HG02759 (cell line): ENCODE measurements at regions not wholly inside any gene's neighbourhood (a gene's known extent, or its start where the extent isn't known, plus 50 kb on each side); places are given as distances from the start of the nearest gene placed in this dataset.
"Not testable (repeated sequence)": the region's sequence is repeated elsewhere in the genome, so short reads cannot be mapped to it uniquely, and the experiment has no call there.

ENCODE experiments used
- ATAC-seq: cut with Tn5 transposase; IDR thresholded peaks from one replicate; pipeline ENCODE4 v1.9.1; 2021; ENCODE audit warnings: mild to moderate bottlenecking, moderate library complexity; ENCODE audit not compliant: unreplicated experiment

DNA sequence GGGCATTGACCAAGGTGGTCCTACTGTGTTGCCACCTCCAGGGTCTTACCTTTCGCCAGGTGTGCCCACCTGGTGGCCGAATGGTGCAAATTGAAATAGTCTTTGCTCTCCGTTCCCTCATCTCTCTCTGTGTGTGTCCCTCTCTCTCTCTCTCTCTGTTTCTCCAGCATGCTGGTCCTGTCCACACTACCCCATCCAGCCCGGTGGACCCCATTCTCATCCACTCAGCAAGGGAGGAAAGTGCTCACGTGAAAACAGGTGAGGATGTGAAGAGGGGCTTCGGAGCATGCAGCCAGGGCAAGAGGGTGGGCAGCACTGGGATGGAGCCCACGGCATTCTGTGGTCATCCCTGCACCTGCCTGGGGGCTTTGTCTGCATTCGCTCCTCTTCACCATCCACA, 150.1 kb downstream of the CRLF2 start:
- no peak for ATAC-seq

DNA sequence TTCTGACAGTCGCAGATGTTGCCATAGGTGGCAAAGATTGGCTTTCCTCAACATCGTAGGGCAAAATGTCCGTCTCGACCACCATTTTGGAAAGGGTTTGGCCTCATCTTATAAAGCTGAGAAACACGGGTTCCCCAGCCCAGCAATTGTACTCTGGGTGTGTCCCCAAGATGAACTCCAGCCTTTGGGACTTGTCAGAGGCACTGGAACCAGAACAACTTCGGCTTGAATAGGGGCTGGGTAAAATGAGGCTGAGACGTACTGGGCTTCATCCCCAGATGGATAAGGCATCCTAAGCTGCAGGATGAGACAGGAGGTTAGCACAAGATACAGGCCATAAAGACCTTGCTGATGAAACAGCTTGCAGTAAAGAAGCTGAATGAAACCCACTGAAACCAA, 151.9 kb downstream of the CRLF2 start:
- no peak for ATAC-seq

- no peak for ATAC-seq
Measured at GRCh38 chrX:1059576-1060561, 152.6 kb downstream of the CRLF2 start.

DNA sequence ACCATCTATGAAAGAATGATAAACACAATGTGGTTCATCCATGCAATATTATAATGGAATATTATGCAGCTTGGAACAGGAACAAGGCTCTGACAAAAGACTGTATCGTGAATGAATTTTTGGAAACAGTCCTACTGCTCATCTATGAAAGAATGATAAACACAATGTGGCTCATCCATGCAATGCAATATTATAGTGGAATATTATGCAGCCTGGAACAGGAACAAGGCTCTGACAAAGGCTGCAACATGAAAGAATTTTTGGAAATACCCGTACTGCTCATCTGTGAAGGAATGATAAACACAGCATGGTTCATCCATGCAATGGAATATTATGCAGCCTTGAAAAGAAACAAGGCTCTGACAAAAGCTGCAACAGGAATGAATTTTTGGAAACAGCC, 158.8 kb downstream of the CRLF2 start:
- ATAC-seq: not testable (repeated sequence)

DNA sequence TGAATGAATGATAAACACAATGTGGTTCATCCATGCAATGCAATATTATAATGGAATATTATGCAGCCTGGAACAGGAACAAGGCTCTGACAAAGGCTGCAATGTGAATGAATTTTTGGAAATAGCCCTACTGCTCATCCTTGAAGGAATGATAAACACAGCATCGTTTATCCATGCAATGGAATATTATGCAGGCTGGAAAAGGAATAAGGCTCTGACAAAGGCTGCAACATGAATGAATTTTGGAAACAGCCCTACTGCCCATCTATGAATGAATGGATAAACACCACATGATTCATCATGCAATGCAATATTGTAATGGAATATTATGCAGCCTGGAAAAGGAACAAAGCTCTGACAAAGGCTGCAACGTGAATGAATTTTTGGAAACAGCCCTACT, 159.4 kb downstream of the CRLF2 start:
- ATAC-seq: no peak

- ATAC-seq: no peak
Measured at GRCh38 chrX:1052021-1052420, 160.4 kb downstream of the CRLF2 start.

GRCh38 chrX:1051421-1051820, 161.0 kb downstream of the CRLF2 start:
- no peak for ATAC-seq

DNA sequence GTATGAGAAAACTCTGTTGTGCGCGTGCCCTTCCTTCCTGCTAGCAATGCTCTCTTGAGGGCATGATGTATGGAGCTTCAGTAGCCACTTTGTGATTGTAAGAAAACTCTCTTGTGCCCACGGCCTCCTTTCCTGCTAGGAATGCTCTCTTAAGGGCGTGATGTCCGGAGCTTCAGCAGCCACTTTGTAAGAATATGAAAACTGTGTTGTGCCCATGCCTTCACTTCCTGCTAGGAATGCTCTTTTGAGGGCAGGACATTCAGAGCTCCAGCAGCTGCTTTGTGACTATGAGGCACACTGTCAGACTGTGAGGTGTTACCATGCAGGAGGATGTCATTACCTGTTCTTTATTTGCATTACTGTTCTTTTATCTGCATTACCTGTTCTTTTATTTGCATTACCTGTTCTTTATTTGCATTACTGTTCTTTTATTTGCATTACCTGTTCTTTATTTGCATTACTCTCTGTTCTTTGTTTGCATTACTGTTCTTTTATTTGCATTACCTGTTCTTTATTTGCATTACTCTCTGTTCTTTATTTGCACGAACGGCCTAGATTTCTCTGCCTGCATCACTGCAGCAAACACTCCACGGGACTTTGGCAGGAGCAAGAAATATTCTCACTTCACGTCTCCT, 166.7 kb downstream of the CRLF2 start:
- ATAC-seq: no peak

DNA sequence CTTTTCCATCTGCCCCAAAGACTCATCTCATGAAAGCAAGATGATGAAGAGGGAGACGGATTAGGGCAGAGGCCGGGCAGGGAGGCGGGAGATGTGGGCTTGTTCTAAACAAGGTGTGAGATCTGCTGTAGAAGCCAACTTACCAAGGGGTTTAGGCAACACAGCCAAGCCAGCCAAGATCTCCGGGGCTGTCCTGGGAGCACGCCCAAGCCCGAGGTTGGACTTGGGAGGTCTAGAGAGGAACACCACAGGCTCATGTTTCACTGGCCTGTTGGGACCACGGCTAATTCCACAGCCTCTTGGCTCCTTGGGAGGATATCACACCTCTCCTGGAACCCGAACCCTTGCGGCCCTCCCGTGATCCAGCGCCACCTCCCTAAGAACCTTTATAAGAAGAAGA, 171.4 kb downstream of the CRLF2 start:
- no peak for ATAC-seq

DNA sequence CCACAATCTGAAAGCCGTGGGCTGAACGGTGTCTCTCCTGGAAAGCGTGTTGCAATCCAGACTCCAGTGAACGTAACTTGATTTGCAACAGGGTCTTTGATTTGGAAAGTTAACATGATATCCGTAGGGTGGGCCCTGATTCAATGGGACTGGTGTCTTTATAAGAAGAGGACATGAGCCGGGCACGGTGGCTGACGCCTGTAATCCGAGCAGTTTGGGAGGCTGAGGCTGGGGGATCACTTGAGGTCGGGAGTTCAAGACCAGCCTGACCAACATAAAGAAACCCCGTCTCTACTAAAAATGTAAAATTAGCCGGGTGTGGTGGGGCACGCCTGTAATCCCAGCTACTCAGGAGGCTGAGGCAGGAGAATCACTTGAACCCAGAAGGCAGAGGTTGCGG, 176.5 kb downstream of the CRLF2 start:
- not testable (repeated sequence) for ATAC-seq

DNA sequence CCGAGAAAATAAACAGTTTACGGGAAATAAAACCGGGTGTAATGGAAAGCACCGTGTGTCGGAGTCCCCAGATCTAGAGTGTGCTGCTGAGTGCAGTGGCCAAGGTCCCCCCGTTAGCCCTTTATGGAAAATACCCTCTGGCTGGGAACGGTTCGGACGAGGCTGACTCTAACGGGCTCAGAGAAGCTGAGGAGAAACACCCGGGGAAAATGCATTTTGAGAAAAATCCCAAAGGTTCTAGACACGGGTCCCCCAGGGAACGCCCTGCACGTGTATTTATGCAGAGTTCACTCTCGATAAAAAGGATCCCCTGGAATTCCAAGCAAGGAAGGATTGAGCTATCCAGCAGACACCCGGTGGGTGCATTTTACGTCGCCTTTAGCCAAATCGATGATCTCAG, 177.2 kb downstream of the CRLF2 start:
- no peak for ATAC-seq

- ATAC-seq: no peak
Measured at GRCh38 chrX:1034717-1035116, 177.7 kb downstream of the CRLF2 start.

DNA sequence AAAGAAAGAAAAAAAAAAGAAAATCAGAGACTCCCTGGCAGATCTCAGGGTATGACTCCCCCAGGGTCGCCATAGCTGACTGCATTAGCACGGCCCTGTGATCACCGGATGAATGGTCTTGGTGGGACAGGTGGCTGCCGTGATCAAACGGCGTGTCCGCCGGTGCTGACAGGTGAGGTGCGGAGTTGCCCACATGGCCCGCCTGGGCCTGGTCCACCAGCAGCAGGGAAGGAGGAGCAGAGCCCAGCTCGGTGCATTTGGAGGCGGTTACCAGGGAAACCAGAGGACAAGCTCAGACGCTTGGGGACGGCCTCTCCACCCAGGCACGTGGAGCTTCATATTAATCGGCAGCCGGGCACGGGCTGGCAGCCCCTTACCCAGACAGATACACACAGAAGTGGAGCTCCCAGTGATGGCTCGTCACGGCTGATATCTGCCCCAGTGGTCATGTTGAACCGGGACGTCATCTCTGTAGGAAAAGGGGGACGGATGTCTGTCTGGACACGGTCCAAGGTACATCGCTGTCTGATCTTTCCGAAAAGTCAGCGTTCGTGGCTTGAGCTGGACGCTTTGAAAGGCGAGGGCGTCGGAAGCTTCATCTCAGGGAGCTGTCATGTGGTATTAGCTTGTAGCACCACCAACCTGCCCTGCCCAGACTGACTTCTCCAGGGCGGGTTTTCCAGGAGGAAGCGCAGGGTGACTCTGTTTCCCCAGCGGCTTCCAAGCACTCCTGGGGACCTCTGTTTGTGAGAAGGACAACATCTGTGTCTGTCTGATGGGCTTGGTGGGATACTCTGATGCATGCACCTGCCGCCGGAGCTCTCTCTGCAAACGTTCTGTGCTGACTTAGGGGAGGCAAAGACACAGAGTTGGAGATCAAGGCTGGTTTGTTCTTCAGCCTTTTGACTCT, 180.7 kb downstream of the CRLF2 start:
- no peak for ATAC-seq

DNA sequence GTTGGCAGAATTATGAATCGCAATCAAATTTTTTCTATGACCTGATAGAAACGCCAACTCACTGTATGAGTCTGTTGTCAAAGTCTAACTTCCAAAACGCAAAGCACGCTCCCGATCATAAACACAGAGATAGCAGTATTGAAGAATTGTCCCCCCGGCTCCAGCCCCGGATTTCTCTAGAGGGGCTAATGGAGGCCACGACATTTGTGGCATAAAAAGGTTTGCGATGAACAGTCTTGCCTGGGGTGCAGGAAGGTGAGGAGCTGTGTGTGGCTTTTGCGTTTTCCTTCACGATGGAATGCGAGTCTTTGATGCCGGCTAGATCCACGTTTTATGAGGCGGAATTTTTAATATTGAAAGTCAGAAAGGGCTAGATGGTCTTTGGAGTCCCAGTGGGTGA, 183.0 kb downstream of the CRLF2 start:
- ATAC-seq: no peak

DNA sequence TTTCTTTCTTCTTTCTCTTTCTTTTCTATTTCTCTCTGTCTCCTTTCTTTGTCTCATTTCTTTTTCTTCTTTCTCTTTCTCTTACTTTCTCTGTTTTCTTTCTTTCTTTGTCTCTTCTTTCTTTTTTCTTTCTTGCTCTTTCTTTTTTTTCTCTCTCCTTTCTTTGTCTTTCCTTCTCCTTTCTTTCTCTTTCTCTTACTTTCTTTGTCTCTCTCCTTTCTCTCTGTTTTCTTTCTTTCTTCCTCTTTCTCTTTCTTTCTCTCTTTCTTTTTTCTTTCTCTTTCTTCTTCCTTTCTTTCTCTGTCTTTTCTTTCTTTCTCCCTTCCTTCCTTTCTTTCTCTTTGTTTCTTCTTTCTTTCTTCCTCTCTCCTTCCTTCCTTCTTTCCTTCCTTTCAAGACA, 184.8 kb downstream of the CRLF2 start:
- no peak for ATAC-seq

DNA sequence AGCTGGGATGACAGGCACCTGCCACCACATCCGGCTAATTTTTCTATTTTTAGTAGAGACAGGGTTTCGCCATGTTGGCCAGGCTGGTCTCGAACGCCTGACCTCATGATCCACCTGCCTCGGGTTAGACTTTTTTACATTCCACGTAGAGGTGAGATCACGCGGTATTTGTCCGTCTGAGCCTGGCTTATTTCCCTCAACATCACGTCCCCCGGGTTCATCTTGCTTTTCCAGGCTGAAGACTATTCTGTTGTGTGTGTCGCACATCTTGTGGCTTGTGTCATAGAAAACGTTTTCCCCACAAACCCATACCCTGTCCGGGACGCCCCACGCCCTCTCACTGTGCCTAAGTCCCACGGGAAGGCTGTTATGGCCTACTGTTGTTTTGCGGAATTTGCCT, 185.3 kb downstream of the CRLF2 start:
- peak; percentile 47 for ATAC-seq

DNA sequence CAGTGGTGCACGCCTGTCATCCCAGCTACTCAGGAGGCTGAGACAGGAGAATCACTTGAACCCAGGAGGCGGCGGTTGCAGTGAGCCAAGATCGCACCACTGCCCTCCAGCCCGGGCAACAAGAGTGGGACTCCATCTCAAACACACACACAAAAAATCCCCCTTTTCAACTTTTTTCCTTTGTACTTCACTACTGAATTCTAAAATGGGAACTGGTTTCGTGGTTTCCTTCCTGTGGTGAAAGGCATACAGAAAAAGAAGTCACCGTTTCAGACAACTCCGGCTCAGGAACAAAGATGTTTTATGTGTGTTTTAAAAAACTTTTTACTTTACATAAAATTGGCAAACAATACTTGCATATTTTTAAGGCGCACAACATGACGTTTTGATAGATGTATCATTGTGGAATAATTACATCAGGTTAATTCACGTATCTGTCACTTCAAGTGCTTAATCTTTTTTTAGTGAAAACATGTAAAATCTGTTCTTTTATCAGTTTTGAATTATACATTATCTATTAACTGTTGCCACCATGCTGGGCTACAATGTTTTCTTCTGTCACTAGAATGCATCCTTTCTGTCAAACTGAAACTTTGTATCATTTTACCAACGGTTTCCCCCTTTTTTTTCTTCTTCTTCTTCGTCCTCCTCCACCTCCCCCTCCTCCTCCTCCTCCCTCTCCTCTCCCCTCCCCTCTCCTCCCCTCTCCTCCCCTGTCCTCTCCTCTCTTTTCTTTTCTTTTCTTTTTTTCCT, 186.0 kb downstream of the CRLF2 start:
- peak; percentile 61 for ATAC-seq

DNA sequence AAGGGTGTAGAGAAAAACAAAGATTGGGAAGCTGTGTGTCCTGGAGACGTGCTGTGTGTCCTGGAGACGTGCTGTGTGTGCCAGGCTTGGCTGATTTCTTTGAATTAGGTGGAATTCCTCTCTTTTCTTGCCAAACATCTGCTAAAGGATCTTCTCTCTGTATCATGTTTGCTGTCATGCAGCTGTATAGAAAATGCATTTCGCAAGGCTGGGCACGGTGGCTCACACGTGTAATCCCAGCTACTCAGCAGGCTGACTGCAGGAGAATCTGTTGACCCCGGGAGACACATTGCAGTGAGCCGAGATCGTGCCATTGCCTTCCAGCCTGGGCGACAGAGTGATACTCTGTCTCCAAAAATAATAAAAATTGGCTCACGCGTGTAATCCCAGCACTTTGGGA, 187.0 kb downstream of the CRLF2 start:
- ATAC-seq: no peak

DNA sequence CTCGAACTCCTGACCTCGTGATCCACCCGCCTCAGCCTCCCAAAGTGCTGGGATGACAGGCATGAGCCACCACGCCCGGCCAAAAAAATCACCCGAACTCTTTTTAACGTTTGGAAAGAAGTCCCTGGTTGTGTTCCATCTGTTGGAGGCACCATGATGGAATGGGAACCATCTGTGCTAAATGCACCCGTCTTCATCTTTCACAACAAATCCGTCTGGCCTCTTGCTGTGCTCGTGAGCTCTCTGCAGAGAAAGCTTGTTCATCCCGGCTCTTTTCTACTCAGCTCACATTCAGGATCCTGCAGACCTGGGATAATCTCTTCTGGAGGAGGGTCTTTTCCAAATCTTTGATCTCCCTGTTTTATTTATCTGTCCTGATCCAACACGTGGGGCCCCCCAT, 188.8 kb downstream of the CRLF2 start:
- ATAC-seq: no peak

GRCh38 chrX:1021314-1021993, 191.0 kb downstream of the CRLF2 start:
- ATAC-seq: not testable (repeated sequence)
